LNCAP (cell line): ENCODE measurements at regions not wholly inside any gene's neighbourhood (a gene's known extent, or its start where the extent isn't known, plus 50 kb on each side); places are given as distances from the start of the nearest gene placed in this dataset.

Source experiments
- TF ChIP-seq, protein P1 (sequence below): fragments of 450-650 bp; IDR thresholded peaks from 2 replicates; pipeline ENCODE4 v1.5.1; 2017; ENCODE audit warnings: mild to moderate bottlenecking

DNA sequence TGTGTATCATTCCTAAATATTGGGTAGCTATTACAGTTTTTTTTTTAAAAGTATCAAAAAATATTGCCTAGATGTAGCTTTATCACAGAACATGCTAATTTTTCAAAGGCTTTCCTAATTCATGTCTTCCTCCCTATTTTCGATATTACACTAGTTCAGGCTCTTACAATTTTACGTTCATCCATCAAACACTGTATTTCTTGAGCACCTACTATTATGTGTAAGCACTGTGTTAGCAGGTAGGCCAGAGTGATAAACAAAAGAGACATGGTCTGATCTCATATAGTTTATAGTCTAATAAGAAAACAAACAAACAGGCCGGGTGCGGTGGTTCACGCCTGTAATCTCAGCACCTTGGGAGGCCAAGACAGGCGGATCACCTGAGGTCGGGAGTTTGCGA lies 69.5 kb downstream of the FAM217A start:
- TF ChIP-seq, protein P1, sequence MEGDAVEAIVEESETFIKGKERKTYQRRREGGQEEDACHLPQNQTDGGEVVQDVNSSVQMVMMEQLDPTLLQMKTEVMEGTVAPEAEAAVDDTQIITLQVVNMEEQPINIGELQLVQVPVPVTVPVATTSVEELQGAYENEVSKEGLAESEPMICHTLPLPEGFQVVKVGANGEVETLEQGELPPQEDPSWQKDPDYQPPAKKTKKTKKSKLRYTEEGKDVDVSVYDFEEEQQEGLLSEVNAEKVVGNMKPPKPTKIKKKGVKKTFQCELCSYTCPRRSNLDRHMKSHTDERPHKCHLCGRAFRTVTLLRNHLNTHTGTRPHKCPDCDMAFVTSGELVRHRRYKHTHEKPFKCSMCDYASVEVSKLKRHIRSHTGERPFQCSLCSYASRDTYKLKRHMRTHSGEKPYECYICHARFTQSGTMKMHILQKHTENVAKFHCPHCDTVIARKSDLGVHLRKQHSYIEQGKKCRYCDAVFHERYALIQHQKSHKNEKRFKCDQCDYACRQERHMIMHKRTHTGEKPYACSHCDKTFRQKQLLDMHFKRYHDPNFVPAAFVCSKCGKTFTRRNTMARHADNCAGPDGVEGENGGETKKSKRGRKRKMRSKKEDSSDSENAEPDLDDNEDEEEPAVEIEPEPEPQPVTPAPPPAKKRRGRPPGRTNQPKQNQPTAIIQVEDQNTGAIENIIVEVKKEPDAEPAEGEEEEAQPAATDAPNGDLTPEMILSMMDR = no peak

DNA sequence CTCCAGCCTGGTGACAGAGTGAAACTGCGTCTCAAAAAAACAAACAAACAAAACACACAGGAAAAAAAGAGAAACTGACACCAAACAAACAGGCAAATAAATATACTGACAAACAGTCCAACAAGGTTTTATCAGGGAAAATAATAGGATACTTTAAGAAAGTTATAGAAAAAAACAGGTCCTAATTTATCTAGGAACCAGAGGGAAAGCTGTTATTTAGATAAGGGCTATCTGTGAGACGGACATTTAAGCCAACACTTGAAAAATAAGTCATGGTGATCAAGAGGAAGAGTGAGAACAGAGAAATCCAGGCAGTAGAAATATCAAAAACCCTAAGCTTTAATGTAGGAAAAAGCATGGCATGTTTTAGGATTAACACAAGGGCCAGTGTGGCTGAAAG lies 68.9 kb downstream of the FAM217A start:
- TF ChIP-seq, protein P1 = no peak

DNA sequence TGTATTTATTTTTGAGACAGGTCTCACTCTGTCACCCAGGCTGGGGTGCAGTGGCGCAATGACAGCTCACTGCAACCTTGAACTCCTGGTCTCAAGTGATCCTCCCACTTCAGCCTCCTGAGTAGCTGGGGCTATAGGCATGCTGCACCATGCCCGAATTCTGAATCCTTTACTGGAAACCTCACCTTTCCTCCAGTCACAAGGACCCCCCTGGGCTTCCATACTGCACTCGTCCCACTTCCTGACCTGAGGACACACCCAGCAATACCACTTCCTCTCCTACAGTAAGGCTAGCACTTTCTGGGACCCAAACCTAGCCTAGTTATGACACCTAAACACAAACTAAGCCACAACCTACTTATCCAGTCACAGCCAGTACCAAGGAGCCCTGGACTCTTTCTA lies 68.2 kb downstream of the FAM217A start:
- TF ChIP-seq, protein P1 = no peak

DNA sequence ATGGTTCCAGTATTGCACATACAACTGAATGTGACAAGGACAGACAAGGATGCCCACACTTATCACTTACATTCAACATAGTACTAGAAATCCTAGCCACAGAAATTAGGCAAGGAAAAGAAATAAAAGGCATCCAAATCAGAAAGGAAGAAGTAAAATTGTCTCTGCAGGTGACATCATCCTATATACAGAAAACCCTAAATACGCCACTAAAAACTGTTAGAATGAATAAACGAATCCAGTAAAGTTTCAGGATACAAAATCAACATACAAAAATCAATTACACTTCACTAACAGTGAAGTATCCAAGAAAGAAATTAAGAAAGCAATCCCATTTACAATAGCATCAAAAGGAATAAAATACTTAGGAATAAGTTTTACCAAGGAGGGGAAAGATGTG lies 66.1 kb downstream of the FAM217A start:
- TF ChIP-seq, protein P1 = no peak

DNA sequence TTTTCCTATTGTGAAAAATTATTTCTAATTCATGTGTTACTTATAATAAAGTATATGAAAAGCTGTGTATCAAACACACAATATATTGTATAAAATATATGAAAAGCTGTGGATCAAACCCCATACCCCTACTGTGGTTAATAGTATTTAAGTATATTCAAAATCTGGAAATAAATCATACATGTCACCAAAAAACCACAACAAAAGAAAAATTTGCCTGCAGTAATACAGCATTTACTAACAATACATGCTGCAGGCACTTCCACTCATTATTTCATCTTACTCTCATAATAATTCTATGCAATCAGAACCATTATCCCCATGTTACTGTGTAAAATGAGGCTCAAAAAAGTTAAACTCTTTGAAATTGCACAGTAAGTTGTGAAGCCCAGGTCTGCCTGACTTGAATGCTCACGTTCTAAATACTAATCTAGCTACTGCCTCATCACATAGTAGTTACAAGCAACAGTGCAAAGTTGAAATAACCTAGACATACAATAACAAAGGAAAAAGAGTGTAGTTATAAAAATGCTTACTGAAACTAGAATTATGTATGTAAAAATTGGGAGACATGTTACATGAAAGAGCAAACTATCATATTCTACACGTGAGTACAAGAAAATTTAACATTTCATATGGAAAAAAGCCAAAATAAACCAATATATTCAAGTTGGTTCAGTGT lies 61.7 kb downstream of the FAM217A start:
- TF ChIP-seq, protein P1 = no peak

DNA sequence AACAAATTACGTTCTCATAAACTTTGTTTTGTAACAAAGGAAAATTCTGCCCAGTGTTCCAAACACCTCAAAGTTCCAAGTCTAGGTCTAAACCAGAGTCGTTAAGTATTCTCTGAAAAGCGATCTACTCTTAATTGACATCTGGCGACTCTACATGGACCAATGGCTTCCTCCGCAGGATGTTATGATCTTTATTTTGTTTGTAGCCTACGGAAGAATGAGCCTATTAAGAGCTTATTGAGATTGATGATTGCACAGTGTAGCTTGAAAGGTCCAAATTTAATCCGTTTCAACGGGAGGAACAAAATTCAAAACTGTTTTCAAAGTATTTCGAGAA lies 61.1 kb downstream of the FAM217A start:
- TF ChIP-seq, protein P1 = no peak

DNA sequence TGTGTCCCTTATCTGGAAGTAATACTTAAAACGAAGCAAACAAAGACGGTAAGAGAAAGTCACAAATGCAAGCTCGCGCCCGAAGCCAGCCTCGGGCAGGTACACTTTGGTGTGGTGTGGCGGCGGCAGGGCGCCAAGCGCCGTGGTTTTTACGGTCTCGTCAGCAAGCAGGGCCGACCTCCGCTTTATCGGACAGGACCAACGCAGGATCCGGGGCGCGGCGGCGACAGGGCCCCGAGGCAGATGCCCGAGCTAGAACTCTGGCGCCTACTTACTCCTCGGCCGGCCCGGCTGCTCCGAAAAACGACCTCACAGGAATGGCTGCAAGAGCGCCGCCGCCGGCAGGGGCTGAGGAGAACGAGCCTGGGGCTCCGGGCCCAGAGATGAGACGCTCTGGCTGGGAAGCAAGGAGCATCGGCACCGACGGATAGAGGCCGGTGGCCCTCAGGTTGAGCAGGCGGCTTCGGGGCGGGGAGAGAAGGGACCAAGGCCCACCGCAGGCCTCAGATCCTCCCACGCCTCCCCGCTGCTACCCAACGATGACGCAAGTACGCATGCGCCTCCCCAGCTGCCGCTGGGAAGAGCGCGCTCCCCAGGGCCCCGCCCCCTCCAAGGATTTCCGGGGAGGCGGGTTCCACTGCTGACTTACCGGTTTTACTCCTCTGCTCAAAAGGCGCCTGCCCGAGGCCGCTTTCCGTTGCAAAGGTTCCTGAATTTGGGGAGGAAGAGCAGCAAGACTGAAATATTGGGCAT lies 60.6 kb downstream of the FAM217A start:
- TF ChIP-seq, protein P1 = peak; percentile 45; the same call in 1 of the 2 replicates
